SK-N-DZ (cell line): ENCODE measurements at regions not wholly inside any gene's neighbourhood (a gene's known extent, or its start where the extent isn't known, plus 50 kb on each side); places are given as distances from the start of the nearest gene placed in this dataset.

Source experiments
- DNase-seq: peaks from one replicate; pipeline ENCODE4 v3.0.0-alpha.2; 2015; ENCODE audit warnings: low spot score

DNA sequence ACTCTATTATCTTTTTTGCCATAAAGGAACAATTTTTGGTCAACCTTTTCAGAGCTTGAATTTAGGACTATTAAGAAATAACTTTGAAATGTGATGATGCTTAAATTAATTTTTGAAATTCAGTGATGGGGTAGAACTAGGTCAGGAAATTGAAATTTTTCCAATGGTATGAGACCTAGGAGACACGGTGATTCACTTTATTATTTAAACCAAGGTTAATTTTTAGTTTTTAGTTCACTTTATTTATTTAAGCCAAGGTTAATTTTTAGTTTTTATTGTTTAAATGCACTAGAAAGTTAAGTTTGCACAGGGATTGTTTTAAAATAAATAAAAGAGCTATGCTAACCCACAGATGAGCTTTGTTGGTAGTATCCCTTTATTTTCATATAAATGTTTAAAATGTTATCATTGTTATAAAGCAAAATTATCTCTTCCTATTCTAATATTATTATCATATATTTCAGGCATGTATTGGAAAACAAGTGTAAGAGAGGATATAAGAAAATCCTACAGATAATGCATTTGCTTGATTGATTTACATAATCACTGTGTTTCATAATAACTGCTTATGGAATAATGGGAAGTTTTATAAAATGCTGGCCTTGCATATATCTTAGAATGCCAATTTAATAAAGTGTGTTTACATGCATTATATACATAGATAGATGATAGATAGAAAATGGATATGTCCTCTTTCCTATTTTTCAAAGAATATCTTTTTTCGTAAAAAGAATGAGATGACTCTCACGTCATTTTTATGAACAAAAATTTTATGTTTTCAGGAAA, 163.6 kb downstream of the HGF start:
- no peak for DNase-seq

DNA sequence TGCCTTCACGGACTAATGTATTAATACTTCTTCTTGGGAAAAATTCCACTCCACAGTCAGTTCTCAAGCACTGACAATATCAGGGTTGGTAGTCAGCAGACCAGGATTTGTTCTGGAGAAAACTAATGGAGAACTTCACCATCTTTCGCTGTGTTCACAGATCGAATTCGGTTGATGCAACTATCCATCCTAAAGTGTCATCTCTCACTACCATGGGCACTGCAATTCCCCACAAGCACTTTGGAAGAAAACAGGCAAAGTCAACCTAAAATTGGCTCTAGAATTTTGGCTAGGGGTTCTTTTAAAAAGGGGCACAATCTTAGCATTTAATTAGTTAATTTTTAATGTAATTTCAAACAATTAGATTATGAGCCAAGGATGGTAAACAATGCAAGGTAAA, 164.4 kb downstream of the HGF start:
- no peak for DNase-seq

DNA sequence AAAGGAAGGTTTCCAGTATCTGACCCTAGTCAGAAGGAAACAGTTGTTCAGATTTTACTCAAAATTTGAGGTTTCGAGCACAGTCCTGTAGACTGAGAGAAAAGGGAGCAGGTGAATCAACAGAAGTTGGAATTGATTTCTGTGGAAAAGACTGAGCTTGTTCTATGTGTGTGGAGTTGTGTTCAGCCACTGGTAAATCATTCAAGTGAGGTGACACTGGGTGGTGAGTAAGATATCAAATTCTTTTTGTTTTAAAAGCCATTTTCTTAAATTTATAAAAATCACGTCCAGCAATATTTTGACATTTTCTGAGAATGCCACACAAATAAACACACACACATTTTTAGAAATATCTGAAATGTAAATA, 165.1 kb downstream of the HGF start:
- no peak for DNase-seq

DNA sequence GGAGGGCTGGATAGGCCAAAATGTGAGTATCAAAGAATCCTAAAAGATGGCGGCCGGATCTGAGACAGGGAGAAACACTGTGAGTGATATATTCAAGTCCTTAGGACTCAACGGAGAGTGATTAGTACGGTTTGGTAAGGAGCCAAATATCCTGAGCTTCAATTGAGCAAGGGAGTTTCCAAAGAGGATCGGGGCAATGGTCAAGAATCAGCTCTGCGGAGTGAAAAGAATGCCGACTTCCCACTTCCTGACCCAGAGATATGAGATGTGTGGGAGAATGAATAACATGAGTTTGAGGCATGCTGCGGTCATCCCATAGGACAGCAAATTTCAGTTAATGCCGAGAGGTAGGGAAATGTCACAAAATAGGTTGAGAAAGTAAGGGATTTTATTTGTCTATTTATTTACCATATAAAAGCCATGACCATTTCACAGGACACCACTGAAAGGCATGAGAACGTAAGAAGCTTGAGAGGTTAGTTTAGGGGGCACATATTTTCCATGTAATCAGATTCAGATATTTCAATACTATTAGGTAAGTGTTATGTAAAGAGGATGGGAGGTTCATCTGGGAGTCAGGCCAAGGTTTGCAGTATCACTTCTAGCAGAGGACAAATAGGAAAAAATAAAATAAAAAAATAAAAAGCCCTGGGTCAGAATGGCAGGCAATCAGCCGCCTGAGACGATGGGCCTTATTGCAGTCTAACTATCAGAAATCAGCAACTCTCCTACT, 165.6 kb downstream of the HGF start:
- no peak for DNase-seq

DNA sequence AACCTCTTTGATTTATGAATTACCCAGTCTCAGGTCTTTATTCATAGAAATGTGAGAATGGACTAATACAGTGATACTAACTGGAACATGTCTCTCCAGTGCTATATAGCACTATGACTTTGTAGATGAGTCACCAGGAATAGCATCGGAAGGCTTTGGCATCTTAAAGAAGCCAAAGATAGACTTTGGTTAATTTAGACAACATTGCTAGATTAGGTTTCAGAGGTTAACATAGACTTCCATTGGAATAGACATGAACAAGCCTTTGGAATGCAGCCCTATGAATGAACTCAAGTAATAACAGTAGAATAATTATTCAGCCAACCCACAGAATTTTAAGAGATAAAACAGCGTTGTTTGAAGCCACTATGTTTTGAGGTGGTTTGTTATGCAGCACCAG, 169.2 kb downstream of the HGF start:
- no peak for DNase-seq

DNA sequence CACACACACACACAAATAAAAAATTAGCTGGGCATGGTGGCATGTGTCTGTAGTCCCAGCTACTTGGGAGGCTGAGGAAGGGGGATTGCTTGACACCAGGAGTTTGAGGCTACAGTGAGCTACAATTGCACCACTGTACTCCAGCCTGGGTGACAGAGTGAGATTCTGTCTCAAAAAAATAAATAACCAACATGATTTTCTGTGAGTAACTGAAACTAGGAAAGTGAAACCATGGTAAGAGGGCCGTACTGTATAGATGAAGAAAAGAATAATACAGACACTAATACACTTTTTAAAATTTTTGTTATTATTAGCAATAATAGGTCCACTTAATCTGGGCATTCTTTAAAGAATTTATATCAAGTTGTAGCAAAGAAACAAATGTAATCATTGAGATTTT, 170.9 kb downstream of the HGF start:
- no peak for DNase-seq

DNA sequence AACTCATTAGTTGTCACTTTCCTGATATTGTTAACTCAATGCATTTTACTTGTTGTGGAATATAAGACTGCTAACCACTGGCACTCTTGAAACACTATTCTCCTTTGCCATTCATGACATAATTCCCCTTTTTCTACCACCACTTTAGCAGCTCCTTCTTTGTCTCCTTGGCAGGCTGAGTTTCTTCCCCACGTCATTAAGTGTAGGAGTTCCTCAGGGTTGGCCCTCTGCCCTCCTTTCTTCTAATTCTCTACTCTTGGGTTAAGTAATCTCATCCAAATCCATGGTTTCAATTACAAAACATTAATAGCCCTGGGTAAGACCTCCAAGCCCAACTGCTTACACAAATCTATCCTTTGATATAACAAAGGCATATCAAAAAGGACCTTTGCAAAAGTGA, 175.1 kb downstream of the HGF start:
- no peak for DNase-seq

DNA sequence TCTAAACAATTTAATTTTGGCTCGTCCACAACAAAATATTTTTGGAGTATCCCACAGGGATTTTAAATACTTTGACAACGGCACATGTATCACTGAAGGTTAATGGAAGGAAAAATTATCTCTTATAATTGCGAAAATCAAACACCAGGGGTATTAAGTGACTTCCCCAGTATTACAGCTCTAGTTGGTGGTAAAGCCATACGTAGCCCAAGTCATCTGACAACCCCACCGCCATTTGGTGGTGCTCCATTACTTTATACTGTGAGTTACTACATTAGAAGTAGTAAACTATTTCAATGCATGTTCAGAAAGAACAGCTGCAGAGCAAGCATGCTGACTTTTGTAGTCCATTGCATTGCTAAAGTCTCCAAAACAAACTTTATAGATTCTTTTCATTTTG, 179.7 kb downstream of the HGF start:
- no peak for DNase-seq

DNA sequence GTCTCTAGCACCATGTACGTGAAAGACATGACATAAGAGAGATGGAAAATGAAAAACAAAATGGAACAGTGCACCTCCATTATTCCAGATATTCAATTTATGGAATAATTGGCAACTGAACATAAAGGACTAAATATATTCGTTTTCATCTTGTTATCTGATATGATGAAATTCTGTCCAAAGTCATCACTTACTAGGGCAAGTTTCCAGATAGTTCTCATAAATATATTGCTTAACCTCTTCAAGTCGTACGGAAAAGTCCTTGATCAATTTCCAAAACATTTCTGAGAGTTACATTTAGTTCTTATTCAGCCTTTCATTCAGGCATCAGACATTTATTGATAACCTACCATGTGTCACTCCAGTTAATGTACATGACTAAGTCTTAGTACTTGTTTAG, 185.2 kb downstream of the HGF start:
- DNase-seq, result no peak

DNA sequence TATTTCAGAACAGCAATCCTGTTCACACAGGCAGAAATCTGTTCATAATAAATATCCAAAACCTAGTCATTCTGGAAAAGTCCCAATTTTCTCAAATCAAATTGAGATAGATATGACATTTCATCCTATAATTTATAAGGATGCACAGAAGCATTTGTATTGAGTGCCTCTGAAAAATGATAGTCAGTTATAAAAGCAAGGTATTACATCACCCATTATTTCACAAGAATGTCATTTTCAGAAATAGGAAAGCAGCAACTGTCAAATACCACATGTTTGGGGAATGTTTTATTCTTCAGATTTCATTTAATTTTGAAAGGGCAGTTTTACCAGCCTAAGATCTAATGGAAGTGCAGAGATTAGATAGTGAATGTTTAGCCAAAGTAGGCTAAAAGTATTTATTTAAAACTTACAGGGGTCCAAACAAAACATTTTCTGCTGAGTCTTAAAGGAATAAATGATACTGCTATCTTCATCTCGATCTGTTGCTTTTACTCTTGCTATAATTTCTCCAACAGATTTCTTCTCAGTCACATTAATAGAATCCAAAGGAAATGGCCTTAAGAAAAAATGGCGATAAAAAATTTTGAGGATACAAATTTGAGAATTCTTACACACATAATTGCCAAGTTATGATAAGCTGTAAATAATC, 185.8 kb downstream of the HGF start:
- DNase-seq, result no peak

DNA sequence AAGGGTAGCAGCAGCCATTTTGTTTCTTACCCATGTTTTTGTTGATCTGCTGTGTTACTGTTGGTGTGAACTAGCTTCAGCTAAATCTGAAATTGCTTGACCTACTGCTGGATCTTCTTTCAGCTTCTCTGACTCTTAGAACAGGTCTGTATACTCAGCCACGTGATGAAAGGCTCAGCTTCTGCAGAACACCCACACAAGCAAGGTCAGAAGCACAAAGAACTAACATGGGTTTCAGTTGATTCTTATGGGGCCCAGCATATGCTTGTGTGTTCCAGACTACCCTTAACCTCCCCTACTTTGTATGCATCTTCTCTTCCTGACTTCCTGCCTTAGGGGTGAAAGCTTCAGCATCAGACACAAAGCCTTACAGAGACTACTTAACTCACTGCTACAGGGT, 186.8 kb downstream of the HGF start:
- no peak for DNase-seq

DNA sequence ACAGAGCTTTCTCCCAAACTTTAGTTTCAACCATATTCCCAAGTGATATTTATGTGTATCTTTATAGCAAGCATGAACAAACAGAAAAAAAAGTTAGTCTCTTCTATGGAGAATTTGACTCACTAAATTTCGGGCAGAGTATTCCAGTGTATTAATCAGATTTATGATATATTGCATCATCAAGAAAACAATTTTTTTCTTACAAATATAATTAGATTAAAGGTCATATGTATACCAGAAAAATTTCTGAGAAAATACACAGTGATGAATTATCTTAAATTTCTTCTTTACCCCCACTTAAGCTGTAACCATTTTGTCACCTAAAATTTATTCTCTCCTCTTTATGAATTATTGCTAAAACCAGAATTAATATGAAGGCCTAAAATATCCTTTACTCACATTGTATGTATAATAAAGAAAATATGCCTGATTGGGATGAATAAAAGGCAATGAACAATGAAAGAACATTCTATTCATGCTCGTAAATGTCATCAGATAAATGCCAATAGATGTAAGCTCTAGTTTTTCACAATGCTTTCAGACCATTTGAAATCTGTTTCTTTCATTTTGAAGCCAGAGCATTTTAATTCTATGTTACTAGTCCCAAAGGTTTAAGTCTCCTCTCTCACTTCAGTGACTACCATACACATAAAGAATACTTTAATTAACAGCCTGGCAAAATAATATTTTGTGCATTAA, 192.1 kb downstream of the HGF start:
- DNase-seq, result no peak

DNA sequence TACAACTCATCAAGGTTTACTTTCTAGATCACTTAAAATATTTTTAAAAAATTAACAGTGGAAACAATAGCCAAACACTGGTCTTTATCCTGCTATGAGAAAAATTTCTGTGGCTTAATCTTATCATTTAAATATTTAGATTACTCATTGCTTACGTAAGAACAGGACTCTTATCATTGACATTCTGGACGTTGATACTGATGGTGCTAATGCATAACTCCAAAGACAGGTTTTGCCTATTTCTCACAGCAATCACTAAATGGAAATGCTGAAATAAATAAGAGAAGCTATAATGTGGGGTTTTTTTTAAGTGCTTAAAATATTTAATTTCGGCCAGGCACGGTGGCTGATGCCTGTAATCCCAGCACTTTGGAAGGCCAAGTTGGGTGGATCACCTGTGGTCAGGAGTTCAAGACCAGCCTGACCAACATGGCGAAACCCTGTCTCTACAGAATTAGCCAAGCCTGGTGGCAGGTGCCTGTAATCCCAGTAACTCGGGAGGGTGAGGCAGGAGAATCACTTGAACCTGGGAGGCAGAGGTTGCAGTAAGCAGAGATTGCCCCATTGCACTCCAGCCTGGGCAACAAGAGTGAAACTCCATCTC, 195.0 kb downstream of the HGF start:
- DNase-seq, result no peak

DNA sequence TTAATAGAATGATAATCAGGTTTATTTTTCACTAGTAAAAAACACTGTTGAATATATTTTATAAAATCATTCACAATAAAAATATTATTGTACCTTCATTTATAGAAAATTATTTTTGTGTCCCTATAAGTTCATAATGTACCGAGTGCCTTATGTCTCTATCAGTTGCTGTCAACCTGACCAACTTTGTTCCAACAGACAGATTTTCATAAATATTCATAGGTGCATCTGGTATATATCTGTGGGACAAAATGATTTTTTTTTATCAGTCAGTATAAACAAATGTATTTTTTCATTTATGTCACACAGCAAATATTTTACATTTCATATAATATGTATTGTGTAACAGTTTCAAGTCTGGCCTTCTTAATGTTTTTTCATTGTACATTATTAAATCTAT, 195.9 kb downstream of the HGF start:
- no peak for DNase-seq

DNA sequence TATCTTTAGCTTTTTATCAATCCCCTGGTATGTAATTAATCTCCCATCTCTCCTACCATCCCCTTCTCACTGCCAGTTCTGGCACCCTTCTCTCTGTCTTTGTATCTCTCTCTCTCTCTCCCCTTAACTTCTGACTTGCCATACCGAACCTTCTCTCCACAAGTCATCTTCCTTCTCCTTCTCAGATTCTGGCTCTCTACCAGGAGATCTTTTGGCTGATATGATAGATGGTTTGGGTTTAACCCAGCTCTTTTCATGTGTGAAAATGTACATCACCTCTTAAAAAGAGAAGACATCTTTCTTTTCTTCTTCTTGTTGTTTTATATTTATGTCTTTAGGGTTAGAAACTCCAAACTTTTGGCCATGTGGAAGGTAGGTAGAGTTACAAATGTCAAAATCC, 196.7 kb downstream of the HGF start:
- no peak for DNase-seq

DNA sequence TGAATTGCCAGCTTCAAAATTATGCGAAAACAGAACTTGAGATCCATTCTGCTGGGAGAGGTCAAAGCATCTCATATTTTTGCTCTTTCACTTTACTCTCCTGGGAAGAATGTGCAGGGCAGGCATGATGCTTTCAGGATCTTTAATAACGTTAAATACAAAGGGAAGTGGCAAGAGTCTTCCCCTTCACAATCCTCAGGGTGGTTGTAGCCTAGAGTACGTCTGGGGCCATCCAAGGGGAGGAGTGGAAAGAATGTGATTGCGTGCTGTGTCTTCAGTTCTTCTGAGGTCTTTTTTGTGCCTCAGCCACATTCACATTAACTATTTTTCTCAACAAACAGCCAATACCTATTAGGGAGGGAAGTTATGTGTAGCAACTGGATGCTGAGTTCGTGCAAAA, 207.3 kb downstream of the HGF start:
- no peak for DNase-seq

DNA sequence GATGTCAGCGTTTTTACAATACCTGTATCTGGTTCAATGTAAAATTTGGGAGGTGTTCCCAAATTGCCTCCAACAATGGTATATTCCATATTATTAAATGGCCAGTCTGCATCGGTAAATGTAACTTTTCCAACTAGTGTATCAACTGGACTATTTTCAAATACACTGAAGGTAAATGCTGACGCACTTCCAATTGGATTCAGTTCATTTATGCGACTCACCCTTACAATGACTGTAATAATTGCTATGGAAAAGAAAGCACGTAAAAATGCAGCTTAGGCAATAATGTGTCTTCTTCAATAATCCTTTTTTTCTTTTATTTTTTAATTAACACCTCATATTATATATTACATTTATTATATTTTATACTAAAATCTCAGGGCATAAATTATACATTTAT, 209.1 kb downstream of the HGF start:
- DNase-seq, result no peak

DNA sequence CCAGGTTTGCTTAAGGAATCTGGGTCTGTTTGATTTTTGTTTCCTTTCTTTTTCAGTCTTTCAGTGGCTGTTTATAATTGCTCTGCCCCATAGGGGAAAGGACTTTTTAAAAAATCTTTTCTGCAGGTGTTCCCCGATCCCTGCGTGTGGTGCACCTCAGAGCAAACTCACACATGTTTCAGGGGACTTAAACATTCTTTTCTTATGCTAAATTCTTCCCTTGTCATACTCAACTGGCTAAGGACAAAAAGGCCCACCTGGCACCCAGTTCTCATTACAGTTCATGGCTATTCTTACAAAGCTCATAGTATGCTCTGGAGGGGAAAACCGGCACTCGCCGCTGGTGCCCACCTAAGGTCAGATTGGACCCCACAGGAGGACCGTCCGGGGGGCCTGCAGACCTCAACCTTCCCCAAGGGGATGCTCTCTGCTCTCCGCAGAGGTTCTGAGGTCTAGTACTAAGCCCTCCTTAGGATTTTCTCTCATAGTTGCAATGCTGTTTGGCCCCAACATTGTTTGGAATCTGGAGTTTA, 220.3 kb downstream of the HGF start:
- no peak for DNase-seq

DNA sequence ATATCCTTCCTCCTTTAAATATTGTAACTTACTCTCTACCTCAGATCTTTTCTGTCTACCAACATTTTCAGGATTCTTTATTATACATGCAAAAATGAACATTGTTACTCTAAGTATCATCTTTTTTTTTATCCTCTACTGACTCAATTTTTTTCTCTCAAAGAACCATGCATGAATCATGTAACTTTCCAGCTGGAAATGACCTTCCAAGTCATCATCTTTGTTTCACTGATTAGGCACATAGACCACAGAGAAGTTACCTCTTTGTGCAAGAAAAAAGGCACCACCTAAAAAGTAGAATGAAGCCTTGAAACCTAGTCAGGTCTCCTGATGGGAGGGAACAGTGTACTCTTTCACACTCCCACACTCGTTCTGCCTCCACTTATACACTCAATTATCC, 234.9 kb downstream of the HGF start:
- DNase-seq, result no peak

DNA sequence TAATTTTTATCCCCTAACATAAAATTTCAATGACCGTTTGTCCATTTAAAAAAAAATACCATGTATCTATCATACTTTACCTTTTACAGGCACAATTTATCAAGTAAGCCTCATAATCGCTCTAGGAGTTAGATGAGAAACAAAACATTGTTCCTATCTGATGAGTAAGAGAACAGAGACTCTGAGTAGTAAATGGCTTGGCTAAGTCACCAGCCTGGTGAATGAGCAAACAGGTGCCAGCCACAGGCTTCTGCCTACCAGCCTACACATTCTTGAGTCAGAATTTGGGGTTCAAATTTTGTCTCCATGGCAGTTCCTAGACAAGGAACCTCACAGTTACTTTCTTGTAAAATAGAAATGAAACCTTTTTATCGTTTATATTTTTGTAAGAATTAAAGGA, 235.4 kb downstream of the HGF start:
- DNase-seq, result no peak

DNA sequence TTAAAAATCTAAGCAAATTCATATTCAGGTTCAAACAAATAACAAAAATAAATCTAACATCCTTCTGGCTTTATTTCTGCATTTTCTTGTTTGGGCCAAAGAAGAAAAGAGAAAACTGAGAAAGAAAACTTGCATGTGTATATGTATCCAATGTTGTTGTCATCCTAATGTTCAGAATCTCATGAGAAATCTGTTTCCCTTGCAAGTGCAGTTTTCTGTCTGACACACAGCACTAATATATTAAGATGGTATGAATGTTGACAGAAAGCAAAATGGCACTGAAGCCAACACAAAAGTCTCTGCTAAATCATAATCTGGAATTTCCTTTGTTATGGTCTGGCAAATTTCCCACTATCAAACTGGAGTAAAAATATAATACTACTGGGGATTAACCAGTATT, 235.9 kb downstream of the HGF start:
- no peak for DNase-seq

DNA sequence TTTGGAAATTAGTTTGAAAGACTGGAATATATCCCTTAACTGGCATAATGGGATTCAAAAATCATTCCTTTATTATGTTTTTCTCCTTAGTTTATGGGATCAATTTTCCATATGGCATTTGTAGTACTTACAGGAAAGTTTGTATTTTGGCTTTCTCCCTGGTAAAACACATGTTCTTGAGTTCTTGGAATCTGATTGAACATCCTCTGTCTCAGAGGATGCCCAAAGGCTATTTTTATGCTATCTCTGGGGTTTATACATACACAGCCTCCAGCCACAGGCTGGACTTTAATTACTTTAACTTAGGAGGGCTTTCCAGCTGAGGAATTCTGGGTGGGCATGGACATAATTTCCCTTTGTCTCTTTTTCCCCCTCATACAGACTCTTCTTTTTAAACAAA, 236.4 kb downstream of the HGF start:
- no peak for DNase-seq
